ENCODE measurements at regions not wholly inside any gene's neighbourhood (a gene's known extent, or its start where the extent isn't known, plus 50 kb on each side); places are given as distances from the start of the nearest gene placed in this dataset.

DNA sequence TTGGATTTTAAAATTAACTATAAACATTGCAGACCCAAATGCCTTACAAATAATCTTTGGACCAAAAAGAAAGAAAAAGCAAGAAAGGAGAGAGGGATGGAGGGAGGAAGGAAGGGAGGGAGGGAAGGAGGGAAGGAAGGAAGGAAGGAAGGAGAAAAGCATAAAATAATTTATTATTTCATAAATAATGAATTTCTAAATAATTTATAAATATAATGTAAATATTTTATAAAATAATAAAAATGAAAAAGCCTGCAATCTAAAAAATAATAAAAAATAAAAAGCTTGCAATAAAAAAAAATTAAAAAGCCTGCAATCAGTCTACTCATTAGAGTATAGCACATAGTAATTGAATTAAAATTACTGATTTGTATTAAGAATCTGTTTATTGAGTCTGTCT is 614.3 kb downstream of the ISL1 start:
- Histone ChIP-seq H3K9me3 (ENCODE audit: insufficient read depth, low read depth, low read length) (no peaks in the 10 kb centered on the region), H3F3A (ENCODE audit: low read depth) (no peaks in the 10 kb centered on the region), H3K79me2 (ENCODE audit: insufficient read depth, low read length) (no peaks in the 10 kb centered on the region), H3K4me1 (ENCODE audit: insufficient read depth, low read length, poor library complexity, severe bottlenecking) (no peaks in the 10 kb centered on the region), H3K27me3 (ENCODE audit: insufficient read depth, low read length, poor library complexity, severe bottlenecking) (no peaks in the 10 kb centered on the region), H3K4me2 (ENCODE audit: low read depth, low read length, poor library complexity, severe bottlenecking) (no peak overlapping the region), H3K9me2 (replicated peaks; ENCODE audit: low read depth, low read length) (no peaks in the 10 kb centered on the region), H2AFZ (ENCODE audit: low read length) (no peak overlapping the region), H3K36me3 (ENCODE audit: insufficient read depth, low read length) (no peaks in the 10 kb centered on the region), H3K4me3 (ENCODE audit: low read length, poor library complexity, severe bottlenecking) (no peak overlapping the region), H4K20me1 (ENCODE audit: insufficient read depth, low read length, poor library complexity, severe bottlenecking) (no peaks in the 10 kb centered on the region), H3K9ac (ENCODE audit: low read depth, low read length, poor library complexity, severe bottlenecking) (no peak overlapping the region)
- TF ChIP-seq EZH2phosphoT487 (IDR thresholded peaks at IDR 0.05; ENCODE audit: borderline replicate concordance), result no peak
- TF ChIP-seq, protein P1, sequence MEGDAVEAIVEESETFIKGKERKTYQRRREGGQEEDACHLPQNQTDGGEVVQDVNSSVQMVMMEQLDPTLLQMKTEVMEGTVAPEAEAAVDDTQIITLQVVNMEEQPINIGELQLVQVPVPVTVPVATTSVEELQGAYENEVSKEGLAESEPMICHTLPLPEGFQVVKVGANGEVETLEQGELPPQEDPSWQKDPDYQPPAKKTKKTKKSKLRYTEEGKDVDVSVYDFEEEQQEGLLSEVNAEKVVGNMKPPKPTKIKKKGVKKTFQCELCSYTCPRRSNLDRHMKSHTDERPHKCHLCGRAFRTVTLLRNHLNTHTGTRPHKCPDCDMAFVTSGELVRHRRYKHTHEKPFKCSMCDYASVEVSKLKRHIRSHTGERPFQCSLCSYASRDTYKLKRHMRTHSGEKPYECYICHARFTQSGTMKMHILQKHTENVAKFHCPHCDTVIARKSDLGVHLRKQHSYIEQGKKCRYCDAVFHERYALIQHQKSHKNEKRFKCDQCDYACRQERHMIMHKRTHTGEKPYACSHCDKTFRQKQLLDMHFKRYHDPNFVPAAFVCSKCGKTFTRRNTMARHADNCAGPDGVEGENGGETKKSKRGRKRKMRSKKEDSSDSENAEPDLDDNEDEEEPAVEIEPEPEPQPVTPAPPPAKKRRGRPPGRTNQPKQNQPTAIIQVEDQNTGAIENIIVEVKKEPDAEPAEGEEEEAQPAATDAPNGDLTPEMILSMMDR (conservative IDR thresholded peaks at IDR 0.05; ENCODE audit: low read length), result no peak

DNA sequence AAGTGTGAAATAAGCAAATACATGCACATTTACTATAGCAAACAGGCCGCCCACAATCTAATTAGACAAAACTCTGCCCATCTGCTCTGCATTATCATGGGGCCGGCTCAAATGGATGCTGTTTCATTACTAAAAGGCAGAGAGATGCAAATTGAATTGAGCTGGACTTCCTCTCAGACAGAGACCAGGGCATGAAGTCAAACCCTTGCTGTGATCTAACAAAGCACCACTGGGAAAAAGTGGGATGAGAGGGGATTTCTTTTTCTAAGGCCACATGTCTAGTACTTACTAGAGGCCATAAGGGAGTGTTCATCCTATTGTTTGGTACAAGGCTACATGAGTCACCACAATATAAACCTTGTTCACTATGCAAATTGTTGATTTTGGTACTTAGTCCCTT is 614.7 kb downstream of the ISL1 start:
- no peak overlapping the region for H3K9ac ChIP-seq (ENCODE audit: low read depth, low read length, poor library complexity, severe bottlenecking)
- no peak overlapping the region for H3K4me3 ChIP-seq (ENCODE audit: low read length, poor library complexity, severe bottlenecking)
- no peaks in the 10 kb centered on the region for H3F3A ChIP-seq (ENCODE audit: low read depth)
- no peak overlapping the region for H2AFZ ChIP-seq (ENCODE audit: low read length)
- no peaks in the 10 kb centered on the region for H3K36me3 ChIP-seq (ENCODE audit: insufficient read depth, low read length)
- H3K4me1 ChIP-seq (ENCODE audit: insufficient read depth, low read length, poor library complexity, severe bottlenecking), result no peaks in the 10 kb centered on the region
- no peak for TF ChIP-seq EZH2phosphoT487 (IDR thresholded peaks at IDR 0.05; ENCODE audit: borderline replicate concordance)
- TF ChIP-seq, protein P1 (conservative IDR thresholded peaks at IDR 0.05; ENCODE audit: low read length), result no peak
- H3K27me3 ChIP-seq (ENCODE audit: insufficient read depth, low read length, poor library complexity, severe bottlenecking), result no peaks in the 10 kb centered on the region
- H4K20me1 ChIP-seq (ENCODE audit: insufficient read depth, low read length, poor library complexity, severe bottlenecking), result no peaks in the 10 kb centered on the region
- no peaks in the 10 kb centered on the region for H3K79me2 ChIP-seq (ENCODE audit: insufficient read depth, low read length)
- no peak overlapping the region for H3K4me2 ChIP-seq (ENCODE audit: low read depth, low read length, poor library complexity, severe bottlenecking)
- no peaks in the 10 kb centered on the region for H3K9me3 ChIP-seq (ENCODE audit: insufficient read depth, low read depth, low read length)
- no peaks in the 10 kb centered on the region for H3K9me2 ChIP-seq (replicated peaks; ENCODE audit: low read depth, low read length)

DNA sequence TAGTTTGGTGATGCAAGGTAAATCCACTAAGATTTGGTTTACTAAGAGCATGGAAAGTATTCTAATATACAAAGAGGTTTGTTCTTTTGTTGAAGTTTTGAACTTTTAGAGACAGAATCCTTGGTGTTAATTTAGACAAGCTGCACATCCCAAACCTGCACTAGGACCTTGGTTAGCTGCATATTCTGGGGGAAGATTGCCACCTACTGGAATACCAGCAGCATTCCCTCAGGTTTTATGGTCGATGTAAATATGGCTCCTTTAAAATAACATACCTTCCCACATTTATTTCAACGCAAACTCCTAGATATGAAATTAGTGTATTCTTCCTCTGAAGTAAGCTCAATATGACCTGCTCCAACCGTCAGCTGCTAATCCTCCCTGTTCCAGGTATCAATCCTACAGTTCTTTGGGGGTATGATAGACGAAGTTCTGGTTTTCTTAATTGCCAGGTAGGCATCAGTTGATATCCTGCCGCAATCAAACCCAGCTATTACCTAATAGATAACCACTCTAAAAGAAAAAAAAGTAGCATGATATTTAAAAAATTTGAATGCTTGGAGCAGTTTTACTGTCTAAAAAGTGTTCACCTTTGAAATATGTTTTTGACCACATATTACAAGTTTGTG is 624.1 kb downstream of the ISL1 start:
- Histone ChIP-seq H3K4me2 (ENCODE audit: low read depth, low read length, poor library complexity, severe bottlenecking) (no peak overlapping the region), H3K27me3 (ENCODE audit: insufficient read depth, low read length, poor library complexity, severe bottlenecking) (no peaks in the 10 kb centered on the region), H3K36me3 (ENCODE audit: insufficient read depth, low read length) (no peaks in the 10 kb centered on the region), H2AFZ (ENCODE audit: low read length) (no peak overlapping the region), H3K9me2 (replicated peaks; ENCODE audit: low read depth, low read length) (no peaks in the 10 kb centered on the region), H3K79me2 (ENCODE audit: insufficient read depth, low read length) (no peaks in the 10 kb centered on the region), H3K9ac (ENCODE audit: low read depth, low read length, poor library complexity, severe bottlenecking) (no peak overlapping the region), H3K4me3 (ENCODE audit: low read length, poor library complexity, severe bottlenecking) (no peak overlapping the region), H3K9me3 (ENCODE audit: insufficient read depth, low read depth, low read length) (no peaks in the 10 kb centered on the region), H4K20me1 (ENCODE audit: insufficient read depth, low read length, poor library complexity, severe bottlenecking) (no peaks in the 10 kb centered on the region), H3F3A (ENCODE audit: low read depth) (no peaks in the 10 kb centered on the region), H3K4me1 (ENCODE audit: insufficient read depth, low read length, poor library complexity, severe bottlenecking) (no peaks in the 10 kb centered on the region)
- TF ChIP-seq EZH2phosphoT487 (IDR thresholded peaks at IDR 0.05; ENCODE audit: borderline replicate concordance), result no peak
- TF ChIP-seq, protein P1 (conservative IDR thresholded peaks at IDR 0.05; ENCODE audit: low read length), result peak; percentile 86
